Fibroblast of gingiva (primary cell): ENCODE measurements at regions not wholly inside any gene's neighbourhood (a gene's known extent, or its start where the extent isn't known, plus 50 kb on each side); places are given as distances from the start of the nearest gene placed in this dataset.

Source experiments
- DNase-seq: peaks from one replicate; pipeline ENCODE4 v3.0.0-alpha.2; 2011; ENCODE audit warnings: low read depth

DNA sequence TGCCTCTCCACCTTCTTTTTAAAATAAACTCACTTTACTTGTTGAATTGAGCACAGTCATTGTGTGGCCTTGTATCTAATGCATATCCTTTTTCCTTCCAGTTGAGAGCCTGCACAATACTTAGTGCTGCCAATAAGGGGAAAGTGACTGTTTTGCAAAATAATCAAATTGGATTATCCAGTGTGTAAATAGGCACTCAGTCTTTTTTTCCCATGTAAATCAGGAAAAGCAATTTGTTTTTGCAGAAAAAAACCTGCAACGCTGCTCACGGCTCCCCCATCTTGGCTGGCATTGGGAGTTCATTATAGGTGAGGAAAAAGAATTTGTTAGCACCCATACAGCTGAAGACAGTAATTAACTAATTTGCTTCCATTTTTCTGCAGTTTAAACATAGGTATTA, 299.9 kb downstream of the CSNK1G3 start:
- DNase-seq, result no peak

- DNase-seq, result no peak
Observed at GRCh38 chr5:123810746-123811340, 298.9 kb downstream of the CSNK1G3 start.

GRCh38 chr5:123810253-123810652, 298.3 kb downstream of the CSNK1G3 start:
- DNase-seq, result no peak

DNA sequence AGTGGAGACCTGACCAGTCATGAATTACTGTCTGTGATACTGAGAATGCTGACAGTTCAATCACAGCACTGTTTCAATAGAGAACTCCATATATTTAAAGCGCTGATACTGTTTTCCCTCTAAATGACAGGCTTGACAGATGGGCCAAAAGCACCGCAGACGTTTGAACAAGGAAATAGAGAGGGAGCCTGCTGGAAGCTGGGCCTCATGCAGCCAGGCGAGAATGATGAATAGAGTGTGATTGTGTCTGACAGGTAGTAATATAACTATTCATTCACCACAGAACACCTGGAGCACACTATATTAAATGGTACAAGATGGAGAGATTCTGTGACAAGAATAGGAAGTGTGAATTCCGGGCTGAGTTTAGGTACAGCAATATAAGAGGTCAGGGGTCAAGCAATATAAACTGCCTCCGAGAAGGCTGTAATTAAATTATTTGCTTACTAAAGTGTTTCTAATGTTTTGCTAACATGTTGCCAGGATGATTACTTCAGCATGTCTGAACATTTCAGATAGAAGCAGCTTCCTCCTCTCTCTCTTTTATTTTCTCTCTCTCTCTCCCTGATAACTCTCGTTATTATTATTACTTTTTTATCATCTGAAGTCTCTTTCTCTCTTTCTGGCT, 297.7 kb downstream of the CSNK1G3 start:
- no peak for DNase-seq

- DNase-seq, result no peak
Observed at GRCh38 chr5:123808461-123809380, 296.7 kb downstream of the CSNK1G3 start.

DNA sequence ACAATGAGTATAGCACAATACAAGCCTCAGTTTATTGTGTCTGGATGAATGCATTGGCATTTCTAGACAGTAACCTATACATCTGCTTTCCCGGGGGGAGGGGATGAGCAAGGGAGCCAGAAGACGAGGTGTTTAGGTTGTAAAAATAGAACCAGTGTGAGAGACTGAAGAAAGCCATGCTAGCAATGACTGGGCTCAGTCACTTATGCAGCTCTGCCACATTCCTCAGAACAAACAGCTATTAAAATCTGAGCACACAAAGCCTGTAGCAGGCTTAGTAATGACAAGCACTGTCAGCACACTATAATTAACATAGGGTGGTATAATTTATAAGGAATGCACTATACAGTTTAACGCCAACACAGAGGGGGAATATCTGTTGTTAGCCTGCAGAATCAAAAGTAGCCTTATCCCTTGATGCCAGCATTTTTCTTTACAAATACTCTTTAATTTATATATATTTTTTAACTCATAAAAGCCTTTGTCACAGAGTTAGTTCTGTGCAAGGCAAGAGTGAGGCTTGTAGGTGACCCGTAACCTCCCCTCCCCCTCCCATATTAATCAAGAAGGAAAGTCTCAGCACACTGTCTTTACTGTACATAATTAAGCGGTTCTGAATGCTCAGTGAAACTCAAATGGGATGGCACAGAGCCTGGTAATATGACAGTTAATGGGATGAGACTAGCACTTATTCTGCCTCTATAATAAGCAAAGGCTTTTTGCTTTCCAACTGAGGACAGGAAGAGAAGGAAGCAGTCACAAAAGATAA, 295.4 kb downstream of the CSNK1G3 start:
- DNase-seq, result no peak

GRCh38 chr5:123806644-123807043, 294.7 kb downstream of the CSNK1G3 start:
- no peak for DNase-seq

DNA sequence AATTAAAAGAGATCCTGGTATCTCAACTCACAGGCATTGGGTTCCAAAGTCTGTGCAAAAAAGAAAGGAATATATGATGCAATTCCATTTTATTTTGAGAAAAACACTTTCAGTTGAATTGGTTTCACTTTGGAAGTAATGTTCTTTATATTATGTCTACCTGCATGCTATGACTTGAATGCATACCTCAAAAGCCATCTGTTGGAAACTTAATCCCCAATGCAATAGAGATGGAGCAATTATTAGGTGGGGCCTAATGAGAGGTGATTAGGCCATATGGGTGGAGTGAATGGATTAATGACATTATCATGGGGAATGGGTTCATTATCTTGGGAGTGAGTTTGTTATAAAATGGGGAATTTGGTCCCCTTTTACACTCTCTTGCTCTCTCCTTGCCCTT, 293.3 kb downstream of the CSNK1G3 start:
- DNase-seq, result no peak

DNA sequence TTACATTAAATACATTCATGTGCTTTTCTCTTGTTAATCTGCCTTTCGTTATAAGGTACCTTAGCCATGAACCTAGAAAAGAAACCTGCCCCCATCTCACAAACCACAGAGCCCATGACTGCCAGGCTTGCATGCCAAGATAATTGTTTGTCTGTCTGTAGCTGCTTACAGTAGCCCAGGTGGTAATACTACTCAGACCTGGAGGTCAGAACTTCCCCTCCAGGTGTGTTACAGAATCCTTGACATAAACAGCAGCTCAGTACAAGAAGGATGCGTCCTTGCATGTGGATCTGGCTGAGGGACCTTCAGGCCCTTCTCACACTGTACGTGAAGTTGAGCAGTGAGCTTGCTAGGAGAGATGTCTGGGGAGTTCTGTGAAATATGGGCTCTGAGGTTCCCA, 291.4 kb downstream of the CSNK1G3 start:
- DNase-seq, result no peak

GRCh38 chr5:123802298-123802951, 290.4 kb downstream of the CSNK1G3 start:
- no peak for DNase-seq

- no peak for DNase-seq
Observed at GRCh38 chr5:123800640-123801039, 288.7 kb downstream of the CSNK1G3 start.

- peak; percentile 17 for DNase-seq
Observed at GRCh38 chr5:123795688-123796087, 283.7 kb downstream of the CSNK1G3 start.

GRCh38 chr5:123790226-123790625, 278.2 kb downstream of the CSNK1G3 start:
- DNase-seq, result no peak

DNA sequence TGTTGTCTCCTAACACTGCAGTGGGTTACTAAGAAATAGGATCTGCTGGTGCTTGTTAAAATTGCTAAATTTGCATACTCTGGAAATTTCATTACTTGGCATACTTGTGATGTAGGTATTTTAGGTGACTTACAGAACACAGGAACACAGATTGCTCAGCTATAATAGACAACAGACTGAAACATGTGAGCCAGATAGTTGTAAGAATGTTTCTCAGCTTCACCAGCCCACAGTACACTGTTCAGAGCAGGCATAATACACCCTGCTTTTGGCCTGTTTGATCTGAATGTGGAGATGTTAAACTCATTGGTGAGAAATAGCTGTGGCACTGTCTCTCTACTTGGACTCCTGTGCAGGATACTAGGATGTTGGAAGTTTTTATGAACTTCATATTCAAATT, 275.7 kb downstream of the CSNK1G3 start:
- DNase-seq, result no peak

- no peak for DNase-seq
Observed at GRCh38 chr5:123787136-123787535, 275.2 kb downstream of the CSNK1G3 start.

GRCh38 chr5:123786411-123786810, 274.4 kb downstream of the CSNK1G3 start:
- DNase-seq, result no peak

- DNase-seq, result peak; percentile 85
Observed at GRCh38 chr5:123785162-123786071, 273.4 kb downstream of the CSNK1G3 start.

DNA sequence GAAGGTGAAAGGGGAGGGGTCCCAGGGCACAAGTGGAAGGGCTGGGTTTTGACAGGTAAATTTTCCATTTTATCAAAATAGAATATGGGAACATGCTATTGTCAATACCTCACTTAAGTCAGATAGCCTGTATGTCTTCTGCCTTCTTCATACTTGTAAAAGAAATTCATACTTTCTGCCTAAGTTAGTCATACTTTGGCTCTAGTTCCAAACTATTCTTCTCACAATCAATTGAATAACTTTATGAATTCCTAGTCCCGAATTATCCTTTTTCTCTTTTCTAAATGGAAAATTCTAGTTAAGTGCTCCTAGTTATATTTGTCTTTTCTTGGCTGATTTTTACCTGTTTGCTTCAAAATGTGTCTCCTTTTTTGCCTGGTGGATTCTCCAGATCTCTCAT, 271.4 kb downstream of the CSNK1G3 start:
- DNase-seq, result no peak

GRCh38 chr5:123778641-123779040, 266.7 kb downstream of the CSNK1G3 start:
- no peak for DNase-seq

- no peak for DNase-seq
Observed at GRCh38 chr5:123776761-123777160, 264.8 kb downstream of the CSNK1G3 start.

DNA sequence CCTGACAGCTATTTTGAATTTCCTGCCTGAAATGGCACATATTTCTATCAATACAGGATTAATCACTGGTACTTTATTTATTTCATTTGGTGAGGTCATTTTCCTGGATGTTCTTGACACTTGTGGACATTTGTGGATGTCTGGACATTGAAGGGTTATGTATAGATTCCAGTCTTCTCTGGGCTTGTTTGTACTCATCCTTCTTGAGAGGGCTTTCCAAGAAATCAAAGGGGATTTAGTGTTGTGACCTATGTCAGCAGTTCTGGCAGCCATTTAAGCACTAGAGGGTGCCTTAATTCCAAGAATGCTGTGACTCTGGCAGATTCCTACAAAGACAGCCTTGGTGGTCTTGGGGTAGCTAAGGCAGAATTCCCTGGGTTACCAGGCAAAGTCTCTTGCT, 259.7 kb downstream of the CSNK1G3 start:
- no peak for DNase-seq
